ENCODE measurements at regions not wholly inside any gene's neighbourhood (a gene's known extent, or its start where the extent isn't known, plus 50 kb on each side); places are given as distances from the start of the nearest gene placed in this dataset.
A peak's percentile ranks its signal among the peaks of the same experiment; 100 is the strongest.

DNA sequence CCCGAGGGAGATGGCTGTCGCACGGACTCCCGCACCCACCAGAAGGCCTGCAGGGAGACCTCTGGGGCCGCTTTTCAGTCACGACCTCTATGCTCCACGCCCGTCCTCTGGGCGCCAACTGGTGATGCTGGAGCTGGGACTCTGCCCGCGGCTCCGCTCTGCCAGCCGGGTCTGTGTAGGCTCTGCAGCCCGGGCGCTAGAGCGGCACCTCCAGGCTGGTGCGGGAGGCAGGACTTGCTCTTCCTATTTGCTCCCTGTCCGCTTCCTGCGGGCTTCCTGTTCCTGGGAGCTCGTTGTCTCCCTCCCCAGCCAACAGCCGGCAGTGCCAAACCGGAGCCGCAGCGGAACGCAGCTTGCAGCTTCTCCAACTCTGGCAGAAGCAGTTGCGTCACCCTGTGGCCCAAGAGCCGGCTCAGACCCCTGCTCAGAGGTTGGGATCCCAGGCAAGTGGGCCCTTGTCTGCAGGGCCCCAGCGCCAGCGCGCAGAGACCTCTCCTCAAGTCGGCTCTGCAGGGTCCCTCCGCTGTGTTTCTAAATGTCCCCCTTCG is 285.9 kb downstream of the XXYLT1 start:
- no peak for TF ChIP-seq CEBPB (IDR thresholded peaks at IDR 0.05)
- TF ChIP-seq TAF1 (IDR thresholded peaks at IDR 0.05; ENCODE audit: low read depth), result no peak
- TF ChIP-seq, protein P1, sequence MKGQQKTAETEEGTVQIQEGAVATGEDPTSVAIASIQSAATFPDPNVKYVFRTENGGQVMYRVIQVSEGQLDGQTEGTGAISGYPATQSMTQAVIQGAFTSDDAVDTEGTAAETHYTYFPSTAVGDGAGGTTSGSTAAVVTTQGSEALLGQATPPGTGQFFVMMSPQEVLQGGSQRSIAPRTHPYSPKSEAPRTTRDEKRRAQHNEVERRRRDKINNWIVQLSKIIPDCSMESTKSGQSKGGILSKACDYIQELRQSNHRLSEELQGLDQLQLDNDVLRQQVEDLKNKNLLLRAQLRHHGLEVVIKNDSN (IDR thresholded peaks at IDR 0.05), result no peak
- TF ChIP-seq YY1 (IDR thresholded peaks at IDR 0.05; ENCODE audit: low read depth), result no peak
- no peak for TF ChIP-seq RAD21 (IDR thresholded peaks at IDR 0.05; ENCODE audit: low read depth)

DNA sequence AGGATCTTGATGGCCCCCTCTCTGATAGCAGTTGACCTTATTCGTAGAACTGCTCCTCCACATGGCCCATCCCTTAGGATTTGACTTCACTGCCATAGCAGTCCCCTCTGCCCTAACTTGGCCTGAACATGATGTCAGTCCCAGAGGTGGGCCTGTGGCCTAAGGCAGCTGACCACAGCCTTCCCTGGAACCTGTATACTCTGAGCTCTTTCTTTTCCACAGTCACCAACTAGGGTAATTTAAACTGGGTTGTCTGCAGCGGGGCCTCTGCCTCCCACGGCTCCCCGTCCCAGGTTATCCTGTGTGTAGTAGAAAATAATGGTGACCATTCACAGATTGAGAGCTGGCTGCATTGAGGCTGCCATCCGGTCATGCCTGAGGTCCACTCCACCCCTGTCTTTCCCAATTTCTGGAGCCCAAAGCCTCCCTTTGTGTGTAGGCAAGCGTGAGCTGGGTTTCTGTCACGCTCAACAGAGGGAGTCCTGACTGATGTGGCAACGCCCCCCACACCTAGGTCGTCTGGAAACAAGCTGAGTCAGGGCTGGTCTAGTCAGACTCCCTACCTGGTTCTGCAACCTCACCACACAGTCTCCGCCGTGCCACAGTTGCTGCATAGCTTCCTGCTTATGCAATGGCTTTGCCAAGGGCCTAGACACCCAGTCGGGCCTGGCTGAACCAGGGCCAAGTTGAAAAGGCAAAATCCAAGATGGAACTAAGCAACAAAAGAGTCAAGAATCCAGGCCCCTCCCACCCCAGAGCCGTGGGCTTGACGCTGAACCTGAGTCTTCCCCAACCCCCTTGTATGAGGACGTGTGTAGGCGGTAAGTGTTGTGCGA is 284.5 kb downstream of the XXYLT1 start:
- TF ChIP-seq, protein P2, sequence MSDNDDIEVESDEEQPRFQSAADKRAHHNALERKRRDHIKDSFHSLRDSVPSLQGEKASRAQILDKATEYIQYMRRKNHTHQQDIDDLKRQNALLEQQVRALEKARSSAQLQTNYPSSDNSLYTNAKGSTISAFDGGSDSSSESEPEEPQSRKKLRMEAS (IDR thresholded peaks at IDR 0.05), result peak; percentile 82; the same call in 1 of the 2 replicates
- TF ChIP-seq FOXM1 (IDR thresholded peaks at IDR 0.05; ENCODE audit: borderline replicate concordance, low read depth) (peak; percentile 70; the same call in 1 of the 2 replicates), YY1 (IDR thresholded peaks at IDR 0.05; ENCODE audit: low read depth) (peak; percentile 74), TAF1 (IDR thresholded peaks at IDR 0.05; ENCODE audit: low read depth) (no peak), TCF12 (IDR thresholded peaks at IDR 0.05; ENCODE audit: low read depth) (peak; percentile 92), RAD21 (IDR thresholded peaks at IDR 0.05; ENCODE audit: low read depth) (peak; percentile 28), TEAD4 (IDR thresholded peaks at IDR 0.05) (peak; percentile 92), NFIC (IDR thresholded peaks at IDR 0.05) (peak; percentile 92), EP300 (IDR thresholded peaks at IDR 0.05; ENCODE audit: borderline replicate concordance) (peak; percentile 87), ZBTB7A (IDR thresholded peaks at IDR 0.05; ENCODE audit: low read depth) (peak; percentile 28; the same call in 1 of the 2 replicates), CREB1 (IDR thresholded peaks at IDR 0.05; ENCODE audit: low read depth) (no peak), CEBPB (IDR thresholded peaks at IDR 0.05) (peak; percentile 95), EGR1 (IDR thresholded peaks at IDR 0.05) (peak; percentile 56; the same call in 1 of the 2 replicates)
- TF ChIP-seq, protein P1 (IDR thresholded peaks at IDR 0.05), result 0 out of 2 replicates have a peak, but pooled peaks have one; percentile 22
- TF ChIP-seq, protein P3, sequence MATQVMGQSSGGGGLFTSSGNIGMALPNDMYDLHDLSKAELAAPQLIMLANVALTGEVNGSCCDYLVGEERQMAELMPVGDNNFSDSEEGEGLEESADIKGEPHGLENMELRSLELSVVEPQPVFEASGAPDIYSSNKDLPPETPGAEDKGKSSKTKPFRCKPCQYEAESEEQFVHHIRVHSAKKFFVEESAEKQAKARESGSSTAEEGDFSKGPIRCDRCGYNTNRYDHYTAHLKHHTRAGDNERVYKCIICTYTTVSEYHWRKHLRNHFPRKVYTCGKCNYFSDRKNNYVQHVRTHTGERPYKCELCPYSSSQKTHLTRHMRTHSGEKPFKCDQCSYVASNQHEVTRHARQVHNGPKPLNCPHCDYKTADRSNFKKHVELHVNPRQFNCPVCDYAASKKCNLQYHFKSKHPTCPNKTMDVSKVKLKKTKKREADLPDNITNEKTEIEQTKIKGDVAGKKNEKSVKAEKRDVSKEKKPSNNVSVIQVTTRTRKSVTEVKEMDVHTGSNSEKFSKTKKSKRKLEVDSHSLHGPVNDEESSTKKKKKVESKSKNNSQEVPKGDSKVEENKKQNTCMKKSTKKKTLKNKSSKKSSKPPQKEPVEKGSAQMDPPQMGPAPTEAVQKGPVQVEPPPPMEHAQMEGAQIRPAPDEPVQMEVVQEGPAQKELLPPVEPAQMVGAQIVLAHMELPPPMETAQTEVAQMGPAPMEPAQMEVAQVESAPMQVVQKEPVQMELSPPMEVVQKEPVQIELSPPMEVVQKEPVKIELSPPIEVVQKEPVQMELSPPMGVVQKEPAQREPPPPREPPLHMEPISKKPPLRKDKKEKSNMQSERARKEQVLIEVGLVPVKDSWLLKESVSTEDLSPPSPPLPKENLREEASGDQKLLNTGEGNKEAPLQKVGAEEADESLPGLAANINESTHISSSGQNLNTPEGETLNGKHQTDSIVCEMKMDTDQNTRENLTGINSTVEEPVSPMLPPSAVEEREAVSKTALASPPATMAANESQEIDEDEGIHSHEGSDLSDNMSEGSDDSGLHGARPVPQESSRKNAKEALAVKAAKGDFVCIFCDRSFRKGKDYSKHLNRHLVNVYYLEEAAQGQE (IDR thresholded peaks at IDR 0.05; ENCODE audit: low read depth), result no peak

DNA sequence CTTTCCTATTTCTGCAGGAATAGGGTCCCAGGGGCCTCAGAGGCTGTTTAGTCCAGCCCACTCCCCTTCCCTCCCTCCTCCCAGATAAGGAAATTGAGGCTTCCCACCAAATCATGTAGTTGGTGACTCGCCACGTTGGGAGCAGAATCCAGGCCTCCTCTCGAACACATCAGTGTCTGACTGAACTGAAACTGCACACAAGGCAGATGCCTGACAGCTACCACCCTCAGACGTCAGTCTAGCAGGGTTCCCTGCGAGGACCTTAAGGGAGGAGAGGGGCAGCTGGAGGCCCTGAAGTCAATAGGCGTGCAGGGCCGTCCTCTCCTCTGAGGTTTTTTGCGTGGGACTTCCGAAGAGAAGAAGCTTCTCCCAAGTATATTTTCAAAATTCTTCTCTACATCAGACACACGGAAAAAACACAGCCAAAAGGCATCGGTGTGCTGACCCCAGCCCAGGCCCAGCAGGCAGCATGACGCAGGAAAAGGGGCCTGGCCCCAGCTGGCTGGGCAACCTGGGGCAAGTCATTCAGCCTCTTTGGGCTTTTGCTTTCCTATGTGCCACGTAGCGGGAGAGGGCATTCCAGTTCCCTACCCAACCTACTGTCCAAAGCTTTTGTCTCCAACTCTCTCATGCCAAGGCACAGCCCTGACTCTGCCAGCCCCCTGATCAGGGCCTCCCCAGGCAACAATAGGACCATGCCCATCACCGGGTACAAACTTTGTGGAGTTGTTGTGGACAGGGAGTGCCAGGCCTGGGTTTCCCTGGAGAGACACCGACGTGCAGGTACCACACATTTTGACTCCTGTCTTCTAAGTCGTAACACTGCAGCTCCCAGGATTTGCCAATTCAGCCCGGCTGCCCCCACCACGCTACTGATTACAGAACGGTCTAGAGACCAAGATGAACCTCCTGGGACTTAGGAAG is 283.1 kb downstream of the XXYLT1 start:
- no peak for TF ChIP-seq ZBTB7A (IDR thresholded peaks at IDR 0.05; ENCODE audit: low read depth)
- no peak for TF ChIP-seq EP300 (IDR thresholded peaks at IDR 0.05; ENCODE audit: borderline replicate concordance)
- TF ChIP-seq CEBPB (IDR thresholded peaks at IDR 0.05), result no peak
- TF ChIP-seq RAD21 (IDR thresholded peaks at IDR 0.05; ENCODE audit: low read depth), result no peak
- TF ChIP-seq, protein P3 (IDR thresholded peaks at IDR 0.05; ENCODE audit: low read depth), result no peak
- TF ChIP-seq, protein P1 (IDR thresholded peaks at IDR 0.05), result no peak
- TF ChIP-seq TCF12 (IDR thresholded peaks at IDR 0.05; ENCODE audit: low read depth), result no peak
- no peak for TF ChIP-seq FOXM1 (IDR thresholded peaks at IDR 0.05; ENCODE audit: borderline replicate concordance, low read depth)
- TF ChIP-seq, protein P2 (IDR thresholded peaks at IDR 0.05), result no peak
- TF ChIP-seq EGR1 (IDR thresholded peaks at IDR 0.05), result no peak
- TF ChIP-seq CREB1 (IDR thresholded peaks at IDR 0.05; ENCODE audit: low read depth), result no peak
- TF ChIP-seq YY1 (IDR thresholded peaks at IDR 0.05; ENCODE audit: low read depth), result no peak

DNA sequence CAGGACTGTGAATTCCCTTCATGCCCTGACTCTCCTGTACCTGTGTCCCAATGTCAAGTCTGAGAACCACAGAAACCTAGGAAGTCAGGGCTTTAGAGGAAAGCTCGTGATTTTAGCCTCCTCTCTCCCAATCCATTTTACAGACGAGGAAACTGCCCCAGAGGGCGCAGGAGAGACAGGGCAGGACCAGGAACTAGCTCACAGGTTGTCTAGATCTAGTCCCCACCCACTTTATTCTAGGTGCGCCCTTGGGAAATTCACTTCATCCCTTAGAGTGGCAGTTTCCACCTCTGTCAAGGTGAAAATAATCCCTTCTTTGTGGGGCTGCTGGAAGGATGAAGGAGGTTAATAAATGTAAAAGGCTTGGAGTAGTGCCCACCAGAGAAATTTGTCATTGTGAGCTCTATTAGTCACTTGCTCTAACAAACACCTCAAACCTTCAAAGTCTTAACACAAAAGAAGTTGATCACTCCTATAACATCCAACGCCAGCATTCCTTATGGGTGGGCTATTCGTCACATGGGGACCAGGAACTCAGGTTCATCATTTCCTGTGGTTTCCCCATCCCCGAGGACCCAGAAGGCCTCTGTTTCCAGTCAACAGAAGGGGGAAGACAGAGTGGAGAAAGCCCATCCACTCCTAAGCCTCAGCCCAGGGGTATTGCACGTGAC is 282.3 kb downstream of the XXYLT1 start:
- TF ChIP-seq RAD21 (IDR thresholded peaks at IDR 0.05; ENCODE audit: low read depth), result peak; percentile 9; the same call in 1 of the 2 replicates
- TF ChIP-seq ZBTB7A (IDR thresholded peaks at IDR 0.05; ENCODE audit: low read depth), result no peak
